C4-2B (cell line): ENCODE measurements at regions not wholly inside any gene's neighbourhood (a gene's known extent, or its start where the extent isn't known, plus 50 kb on each side); places are given as distances from the start of the nearest gene placed in this dataset.

ENCODE experiments used
- H3K27ac ChIP-seq: fragments of 450-650 bp; 2 replicates; pipeline ENCODE4 v1.5.1; 2017
- ZFX ChIP-seq: fragments of 450-650 bp; IDR thresholded peaks from 2 replicates; pipeline ENCODE4 v1.6.1; 2017
- TF ChIP-seq, protein P1 (sequence below): fragments of 450-650 bp; conservative IDR thresholded peaks from 2 replicates; pipeline ENCODE4 v1.5.1; 2017; ENCODE audit warnings: mild to moderate bottlenecking

DNA sequence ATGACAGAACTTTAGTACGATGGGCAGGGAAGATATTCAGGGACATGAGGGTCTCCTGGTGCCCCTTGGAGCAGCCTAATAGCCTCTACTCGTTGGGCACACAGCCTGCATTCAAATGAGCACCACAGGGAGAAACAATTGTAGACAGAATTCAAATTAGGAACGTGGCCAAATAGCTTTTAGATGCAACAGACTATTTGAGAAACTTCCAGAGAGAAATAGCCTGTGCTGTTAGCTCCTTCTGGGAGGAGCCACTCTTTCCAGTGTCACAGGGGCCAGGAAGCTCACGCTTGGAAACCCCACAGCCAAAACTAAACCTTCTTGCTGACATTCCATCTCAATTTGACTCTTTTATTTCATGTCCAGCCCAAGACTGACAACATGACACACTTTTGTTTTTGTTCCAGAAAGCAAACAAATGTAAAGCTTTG is 114.5 kb downstream of the RPAP3 start:
- no peak overlapping the region for H3K27ac ChIP-seq
- TF ChIP-seq, protein P1, sequence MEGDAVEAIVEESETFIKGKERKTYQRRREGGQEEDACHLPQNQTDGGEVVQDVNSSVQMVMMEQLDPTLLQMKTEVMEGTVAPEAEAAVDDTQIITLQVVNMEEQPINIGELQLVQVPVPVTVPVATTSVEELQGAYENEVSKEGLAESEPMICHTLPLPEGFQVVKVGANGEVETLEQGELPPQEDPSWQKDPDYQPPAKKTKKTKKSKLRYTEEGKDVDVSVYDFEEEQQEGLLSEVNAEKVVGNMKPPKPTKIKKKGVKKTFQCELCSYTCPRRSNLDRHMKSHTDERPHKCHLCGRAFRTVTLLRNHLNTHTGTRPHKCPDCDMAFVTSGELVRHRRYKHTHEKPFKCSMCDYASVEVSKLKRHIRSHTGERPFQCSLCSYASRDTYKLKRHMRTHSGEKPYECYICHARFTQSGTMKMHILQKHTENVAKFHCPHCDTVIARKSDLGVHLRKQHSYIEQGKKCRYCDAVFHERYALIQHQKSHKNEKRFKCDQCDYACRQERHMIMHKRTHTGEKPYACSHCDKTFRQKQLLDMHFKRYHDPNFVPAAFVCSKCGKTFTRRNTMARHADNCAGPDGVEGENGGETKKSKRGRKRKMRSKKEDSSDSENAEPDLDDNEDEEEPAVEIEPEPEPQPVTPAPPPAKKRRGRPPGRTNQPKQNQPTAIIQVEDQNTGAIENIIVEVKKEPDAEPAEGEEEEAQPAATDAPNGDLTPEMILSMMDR, result no peak
- TF ChIP-seq ZFX, result no peak

GRCh38 chr12:47590771-47591360 is 115.0 kb downstream of the RPAP3 start:
- TF ChIP-seq ZFX, result no peak
- TF ChIP-seq, protein P1, result no peak
- H3K27ac ChIP-seq, result no peak overlapping the region

GRCh38 chr12:47586952-47587669 is 118.7 kb downstream of the RPAP3 start:
- TF ChIP-seq, protein P1, result no peak
- no peak for TF ChIP-seq ZFX
- H3K27ac ChIP-seq, result no peak overlapping the region

DNA sequence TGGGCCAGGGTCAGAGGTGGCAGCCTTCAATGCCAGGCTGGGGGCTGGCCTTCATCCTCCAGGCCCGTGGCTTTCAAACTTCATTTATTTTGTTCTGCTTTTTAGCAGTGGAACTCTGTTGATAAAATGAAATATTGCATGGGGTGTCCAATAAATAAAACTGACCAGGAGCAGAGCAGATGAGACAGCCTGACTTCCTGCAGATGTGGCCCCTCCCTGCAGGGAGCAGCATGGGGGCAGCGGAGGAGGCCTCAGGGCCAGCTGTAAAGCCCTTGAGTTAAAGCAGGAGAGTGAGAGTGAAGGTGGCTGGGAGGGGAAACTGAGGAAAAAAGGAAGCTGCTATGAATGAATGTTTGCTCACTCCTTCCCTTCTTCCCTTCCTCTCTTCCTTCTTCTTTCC is 120.3 kb downstream of the RPAP3 start:
- TF ChIP-seq, protein P1, result no peak
- no peak for TF ChIP-seq ZFX
- H3K27ac ChIP-seq, result no peak overlapping the region

- TF ChIP-seq ZFX, result no peak
- TF ChIP-seq, protein P1, result no peak
- no peak overlapping the region for H3K27ac ChIP-seq
These were observed 127.0 kb downstream of the RPAP3 start for GRCh38 chr12:47578836-47579235.

GRCh38 chr12:47577206-47577989 is 128.4 kb downstream of the RPAP3 start:
- TF ChIP-seq, protein P1, result no peak
- no peak for TF ChIP-seq ZFX

More at GRCh38 chr12:47577206-47577989, 128.4 kb downstream of the RPAP3 start:
- no peak overlapping the region for H3K27ac ChIP-seq
